Breast epithelium (tissue), 4 donors: ENCODE measurements at regions not wholly inside any gene's neighbourhood (a gene's known extent, or its start where the extent isn't known, plus 50 kb on each side); places are given as distances from the start of the nearest gene placed in this dataset.
"Not testable (repeated sequence)": the region's sequence is repeated elsewhere in the genome, so short reads cannot be mapped to it uniquely, and the experiment has no call there.

Source experiments
- DNase-seq, 2 donors: peaks; one replicate each; pipeline ENCODE4 v3.0.0-alpha.2; 2019; ENCODE audit warnings: low spot score in 2 of 2
- H3K27ac ChIP-seq, 2 donors: fragments of 200-600 bp; sonication (generic) in 1 of 2; one replicate each; pipeline ENCODE4 v1.5.1; 2016 to 2019; ENCODE audit warnings: mild to moderate bottlenecking in 1 of 2
- H3K27me3 ChIP-seq, 2 donors: fragments of 200-600 bp; sonication (generic) in 1 of 2; one replicate each; pipeline versions ENCODE4 v1.5.1 to v1.6.0; 2017 to 2019; ENCODE audit warnings: control low read depth in 1 of 2, mild to moderate bottlenecking in 1 of 2
- H3K36me3 ChIP-seq: fragments of 200-600 bp; one replicate; pipeline ENCODE4 v1.5.1; 2019
- H3K4me1 ChIP-seq, 2 donors: fragments of 200-600 bp; sonication (generic); one replicate each; pipeline ENCODE4 v1.5.1; 2016 to 2019; ENCODE audit warnings: control low read depth in 1 of 2
- H3K4me3 ChIP-seq, 3 donors: fragments of 200-600 bp; sonication (generic); 1 replicate in 2 of 3; 2 replicates in 1 of 3; pipeline ENCODE4 v1.5.1; 2016 to 2019; ENCODE audit warnings: mild to moderate bottlenecking in 3 of 3, moderate library complexity in 2 of 3
- H3K9me3 ChIP-seq, 2 donors: fragments of 200-600 bp; sonication (generic) in 1 of 2; one replicate each; pipeline ENCODE4 v1.5.1; 2016 to 2019; ENCODE audit warnings: control low read depth in 1 of 2
- POLR2A ChIP-seq: fragments of 450-650 bp; IDR thresholded peaks from one replicate; pipeline ENCODE4 v1.6.1; 2016; ENCODE audit warnings: antibody characterized with exemption, mild to moderate bottlenecking, moderate library complexity
- POLR2AphosphoS5 ChIP-seq, 3 donors: sonication (generic); formaldehyde crosslinking; IDR thresholded peaks; one replicate each; pipeline ENCODE4 v1.6.1; 2017; ENCODE audit warnings: antibody characterized with exemption in 3 of 3
- intact Hi-C: fragments of 100-400 bp; cut with DNase I; formaldehyde crosslinking; loops from one replicate; pipeline ENCODE4 v1.15.1; 2023; ENCODE audit warnings: low total_unique reads
- TF ChIP-seq, protein P1 (sequence below), 3 donors: fragments of 450-650 bp; IDR thresholded peaks; one replicate each; pipeline ENCODE4 v1.5.1; 2016 to 2017; ENCODE audit warnings: antibody characterized with exemption in 3 of 3, mild to moderate bottlenecking in 3 of 3, moderate library complexity in 3 of 3

DNA sequence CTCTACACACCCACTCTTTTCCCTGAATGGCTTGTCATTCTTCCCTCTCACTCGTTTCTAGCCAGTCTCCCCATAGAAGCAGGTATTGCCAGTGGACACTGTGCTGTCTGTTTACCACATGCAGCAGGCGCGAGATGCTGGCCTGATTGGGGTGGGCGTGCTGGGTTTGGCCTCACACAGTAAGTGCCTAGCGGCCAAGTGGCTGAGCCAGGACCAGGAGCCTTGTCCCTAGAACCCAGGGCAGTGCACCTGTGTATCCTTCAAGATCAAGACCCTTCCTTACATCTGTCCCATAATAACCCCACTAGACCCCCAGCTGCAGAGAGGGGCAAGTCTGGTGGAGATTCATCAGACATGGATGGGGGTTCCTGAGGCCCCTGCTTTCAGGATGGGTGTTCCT, 112.8 kb upstream of the IRX4 start:
- intact Hi-C loops = no loop called here
- H3K36me3 ChIP-seq = no peaks in the 10 kb centered on the region
- H3K4me1 ChIP-seq = no peaks in the 10 kb centered on the region
- TF ChIP-seq, protein P1, sequence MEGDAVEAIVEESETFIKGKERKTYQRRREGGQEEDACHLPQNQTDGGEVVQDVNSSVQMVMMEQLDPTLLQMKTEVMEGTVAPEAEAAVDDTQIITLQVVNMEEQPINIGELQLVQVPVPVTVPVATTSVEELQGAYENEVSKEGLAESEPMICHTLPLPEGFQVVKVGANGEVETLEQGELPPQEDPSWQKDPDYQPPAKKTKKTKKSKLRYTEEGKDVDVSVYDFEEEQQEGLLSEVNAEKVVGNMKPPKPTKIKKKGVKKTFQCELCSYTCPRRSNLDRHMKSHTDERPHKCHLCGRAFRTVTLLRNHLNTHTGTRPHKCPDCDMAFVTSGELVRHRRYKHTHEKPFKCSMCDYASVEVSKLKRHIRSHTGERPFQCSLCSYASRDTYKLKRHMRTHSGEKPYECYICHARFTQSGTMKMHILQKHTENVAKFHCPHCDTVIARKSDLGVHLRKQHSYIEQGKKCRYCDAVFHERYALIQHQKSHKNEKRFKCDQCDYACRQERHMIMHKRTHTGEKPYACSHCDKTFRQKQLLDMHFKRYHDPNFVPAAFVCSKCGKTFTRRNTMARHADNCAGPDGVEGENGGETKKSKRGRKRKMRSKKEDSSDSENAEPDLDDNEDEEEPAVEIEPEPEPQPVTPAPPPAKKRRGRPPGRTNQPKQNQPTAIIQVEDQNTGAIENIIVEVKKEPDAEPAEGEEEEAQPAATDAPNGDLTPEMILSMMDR (IDR thresholded peaks at IDR 0.05) = no peak
- TF ChIP-seq POLR2A = no peak
- H3K9me3 ChIP-seq = peaks cover 3 to 11% of the 10 kb centered on the region in 2 donors
- H3K4me3 ChIP-seq = no peak overlapping the region
- H3K27ac ChIP-seq = no peak overlapping the region
- no peak for DNase-seq
- H3K27me3 ChIP-seq = no peaks in the 10 kb centered on the region

DNA sequence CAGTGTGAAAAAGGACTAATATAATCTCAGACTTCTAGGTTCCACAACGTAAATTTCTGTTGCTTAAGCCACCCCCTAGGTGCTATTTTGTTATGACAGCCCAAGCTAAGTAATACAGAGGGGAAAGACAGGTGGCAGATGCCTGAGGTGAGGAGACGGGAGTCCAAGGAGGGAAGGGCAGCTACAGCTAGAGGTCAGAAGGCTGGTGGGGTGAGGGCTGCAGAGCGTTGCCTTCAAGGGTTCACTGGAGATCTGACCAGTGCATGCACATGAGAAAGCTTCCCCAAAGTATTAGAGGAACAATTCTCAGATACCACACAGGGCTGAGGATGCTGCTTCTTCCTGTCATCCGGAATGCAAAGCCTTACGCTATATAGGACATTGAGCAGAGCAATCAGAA, 104.7 kb upstream of the IRX4 start:
- no peak overlapping the region for H3K27ac ChIP-seq
- no peak for DNase-seq
- no peaks in the 10 kb centered on the region for H3K4me1 ChIP-seq
- H3K9me3 ChIP-seq = peaks cover 3 to 12% of the 10 kb centered on the region in 2 donors
- intact Hi-C loops = no loop called here
- H3K4me3 ChIP-seq = no peak overlapping the region
- TF ChIP-seq POLR2AphosphoS5 (IDR thresholded peaks at IDR 0.05) (no peak), POLR2A (no peak)
- TF ChIP-seq, protein P1 (IDR thresholded peaks at IDR 0.05) = no peak
- H3K27me3 ChIP-seq = no peaks in the 10 kb centered on the region
- no peaks in the 10 kb centered on the region for H3K36me3 ChIP-seq

DNA sequence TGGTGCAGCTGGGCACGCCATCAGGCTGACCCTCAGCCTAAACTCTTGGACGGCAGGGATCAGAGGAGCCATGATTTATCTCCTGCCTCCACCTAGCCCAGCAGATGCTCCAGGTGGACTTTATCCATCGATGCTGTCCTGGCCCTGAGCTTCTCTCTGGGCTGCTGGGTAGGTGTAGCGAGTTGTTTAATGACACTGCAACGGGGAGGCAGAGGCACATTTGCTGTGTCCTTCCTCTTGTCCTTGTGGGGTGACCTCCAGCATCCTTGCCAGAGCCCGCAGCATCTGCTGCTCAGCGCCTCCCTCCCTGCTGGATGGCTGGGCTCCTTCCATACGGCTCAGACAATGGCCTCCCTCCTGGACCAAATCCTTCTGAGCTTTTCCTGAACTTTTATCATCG, 103.1 kb upstream of the IRX4 start:
- no peaks in the 10 kb centered on the region for H3K27me3 ChIP-seq
- H3K4me3 ChIP-seq = no peak overlapping the region
- H3K4me1 ChIP-seq = no peaks in the 10 kb centered on the region
- no peak for DNase-seq
- intact Hi-C loops = no loop called here
- H3K27ac ChIP-seq = no peak overlapping the region
- TF ChIP-seq POLR2A (no peak), POLR2AphosphoS5 (IDR thresholded peaks at IDR 0.05) (no peak)
- TF ChIP-seq, protein P1 (IDR thresholded peaks at IDR 0.05) = no peak
- H3K9me3 ChIP-seq = peaks cover 0 to 7% of the 10 kb centered on the region in 2 donors
- H3K36me3 ChIP-seq = no peaks in the 10 kb centered on the region

DNA sequence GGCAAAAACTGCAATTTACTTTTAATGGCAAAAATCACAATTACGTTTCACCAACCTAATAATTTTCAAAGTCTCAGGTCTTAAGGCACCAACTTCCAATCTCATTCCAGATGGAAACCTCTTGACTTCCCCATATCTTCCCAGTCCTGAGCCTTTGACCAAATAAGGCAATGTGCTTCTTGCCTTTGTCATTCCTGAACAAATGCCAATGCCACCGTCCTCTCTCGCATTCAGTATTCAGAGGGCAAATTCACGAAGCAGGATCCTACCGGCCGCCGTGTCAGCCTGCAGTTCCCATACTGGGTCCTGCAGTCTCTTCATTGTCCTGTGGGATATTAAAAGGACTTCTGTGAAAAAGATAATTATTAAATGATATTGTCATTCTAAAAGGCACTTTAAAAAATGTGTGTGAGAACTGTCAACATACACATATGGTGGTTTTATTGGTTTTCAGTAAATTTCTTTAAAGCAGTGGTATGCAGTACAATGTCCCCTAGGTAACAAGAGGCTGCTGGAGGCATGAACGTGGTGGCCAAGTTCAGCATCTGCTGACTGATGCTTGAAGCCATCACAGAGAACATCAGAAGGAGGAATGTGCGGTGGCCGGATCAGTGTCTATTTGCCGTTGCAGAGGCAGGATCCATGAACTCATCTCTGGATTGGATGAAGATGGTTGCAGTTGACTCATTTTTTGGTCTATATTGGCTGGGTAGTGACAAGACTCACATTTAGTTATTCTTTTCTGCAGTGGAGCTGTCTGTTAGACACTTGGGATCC, 101.4 kb upstream of the IRX4 start:
- DNase-seq = no peak
- no peak overlapping the region for H3K4me3 ChIP-seq

DNA sequence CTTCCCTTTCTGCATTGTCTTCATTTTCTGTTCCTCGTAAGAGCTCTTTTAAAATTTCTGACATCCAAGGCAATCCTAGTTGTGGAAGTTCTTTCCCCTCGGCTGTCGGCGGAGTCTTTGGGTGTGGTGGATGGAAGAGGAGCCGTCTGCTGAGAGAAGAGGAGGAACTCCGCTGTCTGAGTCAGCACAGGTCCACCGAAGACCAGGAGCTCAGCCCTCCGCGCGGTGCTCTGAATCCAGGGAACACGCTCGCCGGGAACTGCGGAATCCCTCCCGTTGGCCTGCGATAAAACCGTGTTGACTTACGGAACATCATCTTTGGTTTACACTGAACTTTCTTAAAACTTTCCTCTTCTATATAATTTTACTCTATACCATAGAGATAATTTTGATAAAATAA, 100.7 kb upstream of the IRX4 start:
- H3K36me3 ChIP-seq = no peaks in the 10 kb centered on the region
- no peaks in the 10 kb centered on the region for H3K9me3 ChIP-seq
- intact Hi-C loops = no loop called here

More for the DNA sequence above, 101.4 kb upstream of the IRX4 start:
- Histone ChIP-seq H3K36me3 (no peaks in the 10 kb centered on the region), H3K27me3 (no peaks in the 10 kb centered on the region), H3K4me1 (no peaks in the 10 kb centered on the region), H3K27ac (no peak overlapping the region), H3K9me3 (no peaks in the 10 kb centered on the region)
- intact Hi-C loops = no loop called here
- TF ChIP-seq POLR2A (no peak), POLR2AphosphoS5 (IDR thresholded peaks at IDR 0.05) (no peak)
- TF ChIP-seq, protein P1 (IDR thresholded peaks at IDR 0.05) = no peak

DNA sequence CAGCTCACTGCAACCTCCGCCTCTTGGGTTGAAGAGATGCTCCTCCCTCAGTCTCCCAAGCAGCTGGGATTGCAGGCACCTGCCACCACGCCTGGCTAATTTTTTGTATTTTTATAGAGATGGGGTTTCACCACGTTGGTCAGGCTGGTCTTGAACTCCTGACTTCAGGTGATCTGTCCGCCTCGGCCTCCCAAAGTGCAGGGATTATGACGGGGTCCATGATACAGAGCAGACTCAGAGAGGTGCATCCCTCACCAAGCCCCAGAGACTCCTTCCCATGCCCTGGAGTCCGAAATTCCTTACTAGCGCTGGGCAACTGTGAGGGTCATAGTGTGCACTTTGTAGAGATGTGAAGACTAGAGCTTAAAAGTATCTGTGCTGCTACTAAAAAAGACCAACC, 99.8 kb upstream of the IRX4 start:
- DNase-seq, H3K4me1 ChIP-seq, H3K27me3 ChIP-seq, H3K4me3 ChIP-seq, H3K9me3 ChIP-seq, H3K27ac ChIP-seq, H3K36me3 ChIP-seq, intact Hi-C loops: not testable (repeated sequence)

More for the DNA sequence above, 100.7 kb upstream of the IRX4 start:
- no peak overlapping the region for H3K4me3 ChIP-seq
- no peaks in the 10 kb centered on the region for H3K4me1 ChIP-seq
- H3K27ac ChIP-seq = no peak overlapping the region
- no peaks in the 10 kb centered on the region for H3K27me3 ChIP-seq
- TF ChIP-seq POLR2AphosphoS5 (IDR thresholded peaks at IDR 0.05) (no peak), POLR2A (no peak)
- TF ChIP-seq, protein P1 (IDR thresholded peaks at IDR 0.05) = no peak
- no peak for DNase-seq
